C4-2B (cell line): ENCODE measurements at regions not wholly inside any gene's neighbourhood (a gene's known extent, or its start where the extent isn't known, plus 50 kb on each side); places are given as distances from the start of the nearest gene placed in this dataset.

Experiments used
- CTCF ChIP-seq: fragments of 450-650 bp; conservative IDR thresholded peaks from 2 replicates; pipeline ENCODE4 v1.5.1; 2017; ENCODE audit warnings: mild to moderate bottlenecking
- ZFX ChIP-seq: fragments of 450-650 bp; IDR thresholded peaks from 2 replicates; pipeline ENCODE4 v1.6.1; 2017

- no peak for TF ChIP-seq CTCF
- no peak for TF ChIP-seq ZFX
Measured at GRCh38 chr4:12293906-12294525, 865.3 kb upstream of the HS3ST1 start.
